Right lobe of liver (tissue), 6 donors: ENCODE measurements at regions not wholly inside any gene's neighbourhood (a gene's known extent, or its start where the extent isn't known, plus 50 kb on each side); places are given as distances from the start of the nearest gene placed in this dataset.

ENCODE experiments used
- ATAC-seq, 4 donors: fragments of 200-7000 bp; cut with Tn5 transposase; one replicate each; pipeline ENCODE4 v1.9.1; 2020; ENCODE audit warnings: mild to moderate bottlenecking in 4 of 4, moderate library complexity in 4 of 4
- DNase-seq, 3 donors: peaks; one replicate each; pipeline ENCODE4 v3.0.0-alpha.2; 2020
- H3K27ac ChIP-seq, 3 donors: fragments of 200-600 bp; one replicate each; pipeline ENCODE4 v1.8.0; 2022
- H3K27me3 ChIP-seq, 2 donors: fragments of 200-600 bp; one replicate each; pipeline ENCODE4 v1.8.0; 2022
- H3K36me3 ChIP-seq, 4 donors: fragments of 200-600 bp; sonication (generic) in 1 of 4; one replicate each; pipeline versions ENCODE4 v1.5.1 to v1.8.0; 2017 to 2022; ENCODE audit warnings: control low read depth in 1 of 4
- H3K4me1 ChIP-seq, 4 donors: fragments of 200-600 bp; sonication (generic) in 1 of 4; one replicate each; pipeline versions ENCODE4 v1.5.1 to v1.8.0; 2017 to 2022; ENCODE audit warnings: control low read depth in 1 of 4
- H3K4me3 ChIP-seq, 3 donors: fragments of 200-600 bp; one replicate each; pipeline ENCODE4 v1.8.0; 2022
- H3K9me3 ChIP-seq, 4 donors: fragments of 200-600 bp; sonication (generic) in 1 of 4; one replicate each; pipeline versions ENCODE4 v1.5.1 to v1.8.0; 2017 to 2022; ENCODE audit warnings: control low read depth in 1 of 4
- CTCF ChIP-seq, 4 donors: fragments of 200-600 bp in 3 of 4; fragments of 450-650 bp in 1 of 4; IDR thresholded peaks; one replicate each; pipeline versions ENCODE4 v1.5.1 to v1.8.0; 2016 to 2022; ENCODE audit warnings: antibody characterized with exemption in 4 of 4, mild to moderate bottlenecking in 2 of 4
- POLR2A ChIP-seq: fragments of 450-650 bp; IDR thresholded peaks from one replicate; pipeline ENCODE4 v1.6.1; 2017; ENCODE audit warnings: antibody characterized with exemption, mild to moderate bottlenecking
- WGBS: methylation state at CpG from one replicate; pipeline ENCODE4 v1.1.6; 2018; ENCODE audit warnings: low coverage, low lambda C conversion rate; ENCODE audit not compliant: insufficient coverage; ENCODE audit errors: missing lambda C conversion rate; 5-methylcytosine and 5-hydroxymethylcytosine counted together
- intact Hi-C, 2 donors: fragments of 100-400 bp; cut with DNase I; formaldehyde crosslinking; loops; one replicate each; pipeline versions ENCODE4 v1.11.2 to v1.14.1; 2022
- donor health status: DM: no; HTN: yes; CAD: no.
- donor health status: DM: no; HTN: no; CAD: no.
- donor health status: DM: no; HTN: no; CAD: no.
- donor health status: DM: no; HTN: yes; CAD: no.
- donor health status: DM: no; HTN: yes; CAD: no.

GRCh38 chr7:42611961-42612360, 299.9 kb downstream of the C7orf25 start:
- intact Hi-C loops = no loop called here
- Histone ChIP-seq H3K36me3 (no peaks in the 10 kb centered on the region), H3K9me3 (no peaks in the 10 kb centered on the region), H3K4me3 (no peak overlapping the region), H3K27ac (no peak overlapping the region), H3K4me1 (no peaks in the 10 kb centered on the region), H3K27me3 (no peaks in the 10 kb centered on the region)
- TF ChIP-seq POLR2A (no peak), CTCF (IDR thresholded peaks at IDR 0.05) (no peak)
- no peak for DNase-seq
- WGBS = 27% methylated on average over 1 of the region's 1 CpG
- no peak for ATAC-seq

GRCh38 chr7:42611289-42611928, 300.5 kb downstream of the C7orf25 start:
- TF ChIP-seq CTCF (IDR thresholded peaks at IDR 0.05) (no peak), POLR2A (no peak)
- Histone ChIP-seq H3K27ac (no peak overlapping the region), H3K9me3 (no peaks in the 10 kb centered on the region), H3K36me3 (no peaks in the 10 kb centered on the region), H3K4me3 (no peak overlapping the region), H3K4me1 (no peaks in the 10 kb centered on the region), H3K27me3 (no peaks in the 10 kb centered on the region)
- WGBS = 42% methylated on average over 7 of the region's 7 CpGs
- no peak for DNase-seq
- no peak for ATAC-seq
- intact Hi-C loops = no loop called here

- Histone ChIP-seq H3K27me3 (no peaks in the 10 kb centered on the region), H3K36me3 (no peaks in the 10 kb centered on the region), H3K4me3 (no peak overlapping the region), H3K4me1 (no peaks in the 10 kb centered on the region), H3K9me3 (no peaks in the 10 kb centered on the region), H3K27ac (no peak overlapping the region)
- no peak for DNase-seq
- no peak for ATAC-seq
- intact Hi-C loops = no loop called here
- 29% methylated on average over 3 of the region's 3 CpGs for WGBS
- TF ChIP-seq CTCF (IDR thresholded peaks at IDR 0.05) (no peak), POLR2A (no peak)
Observed at GRCh38 chr7:42606193-42606905, 305.5 kb downstream of the C7orf25 start.

GRCh38 chr7:42605406-42606192, 306.3 kb downstream of the C7orf25 start:
- Histone ChIP-seq H3K9me3 (no peaks in the 10 kb centered on the region), H3K36me3 (no peaks in the 10 kb centered on the region), H3K4me1 (no peaks in the 10 kb centered on the region), H3K4me3 (no peak overlapping the region), H3K27ac (no peak overlapping the region), H3K27me3 (no peaks in the 10 kb centered on the region)
- WGBS = 64% methylated on average over 6 of the region's 7 CpGs
- TF ChIP-seq POLR2A = no peak
- no peak for TF ChIP-seq CTCF (IDR thresholded peaks at IDR 0.05)
- intact Hi-C loops = no loop called here
- ATAC-seq (no peak), DNase-seq (no peak)
